Tibial nerve (tissue), 3 donors: ENCODE measurements at regions not wholly inside any gene's neighbourhood (a gene's known extent, or its start where the extent isn't known, plus 50 kb on each side); places are given as distances from the start of the nearest gene placed in this dataset.

Source experiments
- POLR2A ChIP-seq, 2 donors: fragments of 450-650 bp; IDR thresholded peaks; one replicate each; pipeline ENCODE4 v1.6.1; 2017; ENCODE audit warnings: antibody characterized with exemption in 2 of 2, mild to moderate bottlenecking in 2 of 2, moderate library complexity in 2 of 2
- TF ChIP-seq, protein P1 (sequence below), 5 experiments: fragments of 200-600 bp in 3 of 5; fragments of 450-650 bp in 2 of 5; sonication (generic) in 3 of 5; IDR thresholded peaks; one replicate each; pipeline ENCODE4 v1.5.1; 2016 to 2019; ENCODE audit warnings: antibody characterized with exemption in 5 of 5, mild to moderate bottlenecking in 3 of 5, moderate library complexity in 2 of 5

DNA sequence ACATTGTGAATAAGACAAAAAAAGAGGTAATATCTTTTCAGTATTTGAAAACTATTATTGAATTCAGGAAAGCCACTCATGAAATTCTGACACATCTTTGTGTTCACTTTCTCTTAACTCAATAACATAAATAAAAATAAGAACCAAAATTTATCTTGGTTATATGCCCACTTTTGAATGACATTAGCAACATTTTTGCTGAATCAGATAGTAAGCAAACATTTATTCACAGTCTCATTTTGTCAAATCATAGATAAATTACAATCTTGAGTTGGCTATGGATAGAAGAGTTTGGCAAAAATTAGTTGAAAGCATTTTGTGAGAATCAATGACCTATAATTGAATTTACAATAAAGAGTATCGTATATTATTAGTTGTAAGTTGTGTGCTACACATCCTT is 545.1 kb upstream of the PKDCC start:
- TF ChIP-seq, protein P1, sequence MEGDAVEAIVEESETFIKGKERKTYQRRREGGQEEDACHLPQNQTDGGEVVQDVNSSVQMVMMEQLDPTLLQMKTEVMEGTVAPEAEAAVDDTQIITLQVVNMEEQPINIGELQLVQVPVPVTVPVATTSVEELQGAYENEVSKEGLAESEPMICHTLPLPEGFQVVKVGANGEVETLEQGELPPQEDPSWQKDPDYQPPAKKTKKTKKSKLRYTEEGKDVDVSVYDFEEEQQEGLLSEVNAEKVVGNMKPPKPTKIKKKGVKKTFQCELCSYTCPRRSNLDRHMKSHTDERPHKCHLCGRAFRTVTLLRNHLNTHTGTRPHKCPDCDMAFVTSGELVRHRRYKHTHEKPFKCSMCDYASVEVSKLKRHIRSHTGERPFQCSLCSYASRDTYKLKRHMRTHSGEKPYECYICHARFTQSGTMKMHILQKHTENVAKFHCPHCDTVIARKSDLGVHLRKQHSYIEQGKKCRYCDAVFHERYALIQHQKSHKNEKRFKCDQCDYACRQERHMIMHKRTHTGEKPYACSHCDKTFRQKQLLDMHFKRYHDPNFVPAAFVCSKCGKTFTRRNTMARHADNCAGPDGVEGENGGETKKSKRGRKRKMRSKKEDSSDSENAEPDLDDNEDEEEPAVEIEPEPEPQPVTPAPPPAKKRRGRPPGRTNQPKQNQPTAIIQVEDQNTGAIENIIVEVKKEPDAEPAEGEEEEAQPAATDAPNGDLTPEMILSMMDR (IDR thresholded peaks at IDR 0.05): no peak
- TF ChIP-seq POLR2A (IDR thresholded peaks at IDR 0.05): no peak
